Motor neuron (in vitro differentiated cells): ENCODE measurements at regions not wholly inside any gene's neighbourhood (a gene's known extent, or its start where the extent isn't known, plus 50 kb on each side); places are given as distances from the start of the nearest gene placed in this dataset.

ENCODE experiments used
- ATAC-seq, 8 experiments: fragments of 200-7000 bp; cut with Tn5 transposase; replicated peaks in 6 of 8; 2 replicates each; pipeline ENCODE4 v1.8.0; 2021; ENCODE audit warnings: mild to moderate bottlenecking in 8 of 8, moderate library complexity in 8 of 8
- H3K27ac ChIP-seq, 2 donors: fragments of 250-450 bp; sonication (Bioruptor Pico); 2 replicates each; pipeline ENCODE4 v1.9.0; 2021; ENCODE audit warnings: antibody characterized with exemption in 2 of 2, mild to moderate bottlenecking in 2 of 2, moderate library complexity in 1 of 2
- H3K4me1 ChIP-seq, 2 donors: fragments of 250-450 bp; sonication (Bioruptor Pico); replicated peaks in 1 of 2; 2 replicates each; pipeline ENCODE4 v1.6.1; 2021; ENCODE audit warnings: antibody characterized with exemption in 2 of 2, mild to moderate bottlenecking in 2 of 2, moderate library complexity in 1 of 2
- H3K4me3 ChIP-seq, 5 donors: fragments of 250-450 bp; sonication (Bioruptor Pico); 2 replicates each; pipeline ENCODE4 v1.9.0; 2021; ENCODE audit warnings: antibody characterized with exemption in 5 of 5, mild to moderate bottlenecking in 5 of 5, moderate library complexity in 4 of 5
- WGBS, 10 experiments: fragments of 450-650 bp; shearing (Covaris generic); methylation state at CpG; one replicate each; pipeline ENCODE4 v1.0.0; 2022; 5-methylcytosine and 5-hydroxymethylcytosine counted together
- in situ Hi-C, 9 experiments: fragments of 400-800 bp; cut with MboI; loops; one replicate each; pipeline ENCODE4 v1.15.0; 2021; ENCODE audit warnings: low sequenced_read_pairs in 9 of 9, low pct_unique_long_range_greater_than_20kb in 2 of 9; ENCODE audit not compliant: unreplicated experiment in 9 of 9

DNA sequence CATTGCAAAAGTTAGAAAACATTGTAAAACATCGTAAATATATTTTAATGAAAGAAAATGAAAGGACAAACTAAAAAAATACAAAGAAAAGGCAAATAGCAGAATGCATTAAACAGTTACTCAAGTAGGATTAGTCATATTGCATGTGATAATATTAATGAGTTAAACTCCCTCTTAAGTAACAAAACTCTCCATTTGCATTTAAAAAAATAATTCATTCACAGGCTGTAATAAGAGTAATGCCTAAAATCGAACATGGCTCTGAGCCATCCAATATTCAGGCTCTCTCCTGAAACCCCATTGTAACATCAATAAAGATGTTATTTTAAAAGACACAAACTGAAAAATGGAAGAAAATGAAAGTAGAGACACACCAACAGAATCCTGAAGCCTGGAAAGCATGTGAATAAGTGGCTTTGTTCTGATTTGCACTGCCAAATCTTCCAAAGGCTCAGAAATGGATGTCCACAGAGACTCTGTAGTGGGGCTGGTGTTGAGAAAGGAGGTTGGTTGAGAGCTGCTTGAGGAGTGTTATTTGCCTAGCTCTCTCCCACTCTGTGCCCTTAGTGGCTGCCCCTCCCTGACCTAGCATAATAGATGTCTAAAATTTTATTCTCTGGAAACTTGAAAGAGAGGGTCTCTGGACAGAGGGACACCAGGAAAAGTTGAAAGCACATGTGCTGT is 268.3 kb upstream of the MEOX2 start:
- Histone ChIP-seq H3K4me1 (no peaks in the 10 kb centered on the region), H3K27ac (no peak overlapping the region), H3K4me3 (no peak overlapping the region)
- in situ Hi-C loops: no loop called here
- ATAC-seq: peak in 1 of 8 experiments; percentile 65
- 18 to 94% (median 90%) methylated on average over 1 to 2 of the region's 2 CpGs for WGBS, 10 experiments

DNA sequence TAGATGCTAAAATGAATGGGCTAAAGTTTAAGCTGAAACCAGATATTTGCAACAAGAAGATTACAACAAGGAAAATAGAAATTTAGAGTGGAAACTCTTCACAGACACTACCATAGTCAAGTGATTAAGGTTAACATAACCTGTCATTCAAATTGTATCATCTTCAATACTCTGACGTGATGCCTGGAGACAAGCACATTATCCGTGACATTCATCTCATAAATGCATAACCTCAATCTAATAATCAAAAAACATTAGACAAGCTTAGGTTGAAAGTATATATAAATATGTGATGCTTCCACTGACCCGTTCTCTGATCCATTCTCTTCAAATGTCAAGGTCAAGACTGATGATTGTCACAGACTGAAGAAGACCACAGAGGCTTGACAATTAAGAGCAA is 263.8 kb upstream of the MEOX2 start:
- H3K4me1 ChIP-seq: no peaks in the 10 kb centered on the region
- in situ Hi-C loops: no loop called here
- 50 to 92% (median 79%) methylated on average over 2 to 3 of the region's 3 CpGs; no CpG with 5 or more reads in 1 of the 10 experiments for WGBS, 10 experiments
- H3K27ac ChIP-seq: no peak overlapping the region
- no peak for ATAC-seq
- no peak overlapping the region for H3K4me3 ChIP-seq

GRCh38 chr7:15947754-15948153 is 261.3 kb upstream of the MEOX2 start:
- in situ Hi-C loops: no loop called here
- Histone ChIP-seq H3K27ac (no peak overlapping the region), H3K4me1 (no peaks in the 10 kb centered on the region), H3K4me3 (no peak overlapping the region)
- WGBS, 10 experiments: 0 to 84% (median 58%) methylated on average over 2 of the region's 2 CpGs
- no peak for ATAC-seq

DNA sequence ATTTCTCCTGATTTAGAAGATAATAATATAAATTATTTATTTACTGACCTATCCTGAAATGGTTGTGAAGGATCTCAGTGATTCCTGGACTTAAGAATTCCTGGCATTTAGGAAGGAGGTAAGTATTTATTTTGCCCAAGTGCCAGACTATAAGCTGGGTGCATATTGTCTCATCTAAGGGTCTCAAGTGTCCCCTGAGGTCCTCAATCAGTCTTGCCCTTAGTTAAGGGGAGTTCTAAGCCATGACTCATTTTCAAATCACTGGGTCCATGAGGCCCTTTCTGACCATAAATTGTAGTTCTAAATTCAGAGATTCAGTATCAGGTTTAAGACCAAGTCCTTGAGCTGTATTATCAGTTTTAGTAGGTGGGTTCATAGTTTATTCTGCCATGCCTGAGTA is 251.6 kb upstream of the MEOX2 start:
- Histone ChIP-seq H3K4me1 (no peaks in the 10 kb centered on the region), H3K4me3 (no peak overlapping the region), H3K27ac (no peak overlapping the region)
- no peak for ATAC-seq
- in situ Hi-C loops: no loop called here

DNA sequence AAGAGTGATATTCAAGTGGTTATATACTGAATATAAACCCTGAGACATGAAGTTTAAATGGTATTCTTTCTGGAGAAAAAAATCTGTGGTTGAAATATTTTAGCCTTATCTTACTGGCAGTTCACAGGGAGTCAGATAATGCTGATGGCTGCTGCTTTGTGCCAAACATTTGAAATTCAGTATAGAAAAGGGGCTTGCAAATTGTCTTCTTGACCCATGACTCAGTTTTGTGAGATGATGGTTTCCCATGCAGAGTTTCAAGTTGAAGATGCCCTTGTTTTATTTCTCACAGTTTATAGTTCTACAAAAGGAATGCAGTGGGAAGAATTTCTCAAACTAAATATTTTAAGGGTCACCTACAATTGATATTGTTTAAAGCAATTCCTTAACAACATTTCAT is 251.1 kb upstream of the MEOX2 start:
- in situ Hi-C loops: no loop called here
- H3K4me3 ChIP-seq: no peak overlapping the region
- H3K4me1 ChIP-seq: no peaks in the 10 kb centered on the region
- no peak overlapping the region for H3K27ac ChIP-seq
- no peak for ATAC-seq

DNA sequence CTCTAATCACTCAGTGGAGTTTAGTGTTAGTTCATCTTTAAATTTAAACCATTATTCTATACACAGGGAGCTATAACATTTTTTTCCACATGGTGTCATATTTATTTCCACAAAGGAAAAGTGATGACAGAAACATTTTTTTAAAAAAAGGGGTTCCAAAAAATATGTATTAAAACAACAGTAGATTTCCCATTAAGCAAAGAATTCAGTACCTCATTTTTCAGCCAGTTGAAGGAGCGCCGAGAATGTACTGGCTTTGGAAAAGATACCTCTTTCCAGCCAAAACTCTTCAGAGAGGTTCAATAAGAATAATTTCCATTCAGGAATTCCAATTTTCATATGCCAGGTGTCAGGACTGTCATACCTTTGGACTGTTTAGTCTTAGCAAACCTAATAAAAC is 250.5 kb upstream of the MEOX2 start:
- 64 to 100% (median 98%) methylated on average over 2 of the region's 2 CpGs; no CpG with 5 or more reads in 2 of the 10 experiments for WGBS, 10 experiments
- in situ Hi-C loops: no loop called here

DNA sequence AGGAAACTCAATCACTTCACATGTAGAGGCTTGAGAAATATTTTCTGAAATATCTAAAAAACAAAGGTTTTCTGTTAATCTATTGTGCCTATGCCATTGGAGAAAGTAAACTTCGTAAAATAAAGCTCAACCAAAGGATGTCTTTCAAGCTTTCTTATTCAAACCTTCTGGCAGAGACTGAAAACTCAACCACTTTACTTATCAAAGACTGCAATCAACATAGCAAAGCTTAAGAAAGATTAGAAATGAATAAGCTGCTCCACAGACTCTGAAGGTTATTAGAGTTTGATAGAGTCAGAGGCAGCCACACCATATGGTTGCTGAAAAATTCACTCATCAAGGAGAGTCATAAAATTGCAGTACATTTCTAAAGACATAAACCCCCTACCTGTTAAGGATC is 245.8 kb upstream of the MEOX2 start:
- Histone ChIP-seq H3K27ac (no peak overlapping the region), H3K4me3 (no peak overlapping the region), H3K4me1 (no peaks in the 10 kb centered on the region)
- no peak for ATAC-seq
- 38 to 89% (median 75%) methylated on average over 1 of the region's 1 CpG; no CpG with 5 or more reads in 3 of the 10 experiments for WGBS, 10 experiments
- in situ Hi-C loops: no loop called here

More for the DNA sequence above, 250.5 kb upstream of the MEOX2 start:
- no peak for ATAC-seq
- H3K4me3 ChIP-seq: no peak overlapping the region
- H3K4me1 ChIP-seq: no peaks in the 10 kb centered on the region
- no peak overlapping the region for H3K27ac ChIP-seq

GRCh38 chr7:15929411-15929810 is 242.9 kb upstream of the MEOX2 start:
- no peak for ATAC-seq
- 50 to 100% (median 88%) methylated on average over 1 of the region's 1 CpG; no CpG with 5 or more reads in 1 of the 10 experiments for WGBS, 10 experiments
- in situ Hi-C loops: no loop called here

DNA sequence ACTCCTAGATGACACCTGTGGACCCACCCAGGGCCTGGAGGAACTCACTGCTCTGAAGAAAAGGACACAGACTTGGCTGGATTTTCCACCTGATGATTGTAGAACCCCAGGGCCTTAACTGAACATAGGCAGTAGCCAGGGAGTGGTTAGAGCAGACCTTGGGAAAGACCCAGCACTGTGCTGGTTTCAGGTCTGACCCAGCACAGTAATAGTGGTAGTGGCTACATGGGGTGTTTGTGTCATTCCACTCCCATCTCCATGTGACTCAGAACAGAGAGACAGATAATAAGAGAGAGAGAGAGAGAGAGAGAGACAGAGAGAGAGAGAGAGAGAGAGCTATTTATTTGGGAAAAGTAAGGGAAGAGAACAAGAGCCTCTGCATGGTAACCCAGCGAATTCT is 239.1 kb upstream of the MEOX2 start:
- WGBS, 10 experiments: 83 to 100% (median 85%) methylated on average over 1 of the region's 1 CpG; no CpG with 5 or more reads in 6 of the 10 experiments
- Histone ChIP-seq H3K4me1 (no peaks in the 10 kb centered on the region), H3K27ac (no peak overlapping the region), H3K4me3 (no peak overlapping the region)
- in situ Hi-C loops: no loop called here
- no peak for ATAC-seq

More at GRCh38 chr7:15929411-15929810, 242.9 kb upstream of the MEOX2 start:
- Histone ChIP-seq H3K27ac (no peak overlapping the region), H3K4me1 (no peaks in the 10 kb centered on the region), H3K4me3 (no peak overlapping the region)

DNA sequence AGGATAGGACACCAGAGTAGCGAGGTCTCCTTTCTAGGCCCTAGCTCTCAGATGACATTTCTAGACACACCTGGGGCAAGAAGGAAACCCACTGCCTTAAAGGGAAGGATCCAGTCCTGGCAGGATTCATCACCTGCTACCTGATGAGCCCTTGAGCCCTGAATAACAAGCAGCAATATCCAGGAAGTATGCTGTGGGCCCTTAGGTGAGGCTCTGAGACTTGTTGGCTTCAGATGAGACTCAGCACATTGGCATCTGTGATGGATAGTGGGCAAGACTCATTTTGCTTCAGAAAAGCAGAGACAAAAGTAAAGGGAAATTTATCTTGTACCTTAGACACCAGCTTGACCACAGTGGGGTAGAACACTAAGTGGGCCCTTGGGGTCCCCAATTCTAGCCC is 238.4 kb upstream of the MEOX2 start:
- no peaks in the 10 kb centered on the region for H3K4me1 ChIP-seq
- H3K27ac ChIP-seq: no peak overlapping the region
- no peak overlapping the region for H3K4me3 ChIP-seq
- in situ Hi-C loops: no loop called here
- no peak for ATAC-seq
- 80 to 100% (median 100%) methylated on average over 1 of the region's 1 CpG; no CpG with 5 or more reads in 6 of the 10 experiments for WGBS, 10 experiments

- in situ Hi-C loops: no loop called here
- no peak overlapping the region for H3K4me3 ChIP-seq
- H3K4me1 ChIP-seq: no peaks in the 10 kb centered on the region
- no peak for ATAC-seq
- no peak overlapping the region for H3K27ac ChIP-seq
These were observed 235.5 kb upstream of the MEOX2 start for GRCh38 chr7:15922002-15922401.

DNA sequence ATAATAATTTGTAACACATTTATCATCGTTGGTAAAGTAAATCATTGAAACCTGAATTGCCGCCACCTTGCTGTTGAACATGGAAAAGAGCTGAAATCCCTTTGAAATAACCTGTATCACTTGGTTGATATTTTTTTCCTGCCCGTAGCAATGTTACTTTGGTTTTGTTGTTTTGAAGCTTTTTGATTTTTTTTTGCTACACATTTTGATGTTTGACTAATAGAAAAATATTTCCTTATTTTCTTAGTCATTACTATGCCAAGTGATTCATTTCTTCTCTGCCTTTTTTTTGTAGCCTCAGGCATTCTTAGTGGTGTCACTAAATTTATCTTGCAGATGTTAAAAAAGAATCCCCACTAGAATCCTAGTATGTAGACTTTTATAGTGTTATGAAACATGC is 235.1 kb upstream of the MEOX2 start:
- in situ Hi-C loops: no loop called here
- no peaks in the 10 kb centered on the region for H3K4me1 ChIP-seq
- WGBS, 10 experiments: 40 to 89% (median 75%) methylated on average over 1 to 3 of the region's 3 CpGs

DNA sequence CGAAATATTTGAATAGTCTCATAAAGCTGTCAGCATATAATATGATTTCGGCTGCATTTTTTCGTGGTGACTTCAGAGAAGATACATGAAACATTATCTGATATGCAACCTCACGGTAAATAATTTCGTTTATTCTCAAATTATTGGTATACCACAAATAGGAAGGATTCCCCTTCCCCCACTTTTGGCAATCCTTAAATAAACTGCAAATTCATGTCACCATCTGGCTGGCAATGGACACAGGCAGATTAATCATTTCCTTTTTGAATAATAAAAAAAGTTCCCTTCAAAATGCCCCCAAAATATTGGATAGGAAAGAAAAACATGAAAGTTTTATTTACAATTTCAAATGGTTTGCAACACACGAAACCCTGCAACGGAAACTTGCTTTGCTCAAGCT is 234.5 kb upstream of the MEOX2 start:
- Histone ChIP-seq H3K4me3 (no peak overlapping the region), H3K4me1 (no peaks in the 10 kb centered on the region), H3K27ac (no peak overlapping the region)
- no peak for ATAC-seq
- in situ Hi-C loops: no loop called here
- WGBS, 10 experiments: 61 to 100% (median 94%) methylated on average over 1 to 7 of the region's 7 CpGs

More for the DNA sequence above, 235.1 kb upstream of the MEOX2 start:
- Histone ChIP-seq H3K27ac (no peak overlapping the region), H3K4me3 (no peak overlapping the region)
- ATAC-seq: no peak

- no peak overlapping the region for H3K27ac ChIP-seq
- in situ Hi-C loops: no loop called here
- no peak overlapping the region for H3K4me3 ChIP-seq
- no peaks in the 10 kb centered on the region for H3K4me1 ChIP-seq
- ATAC-seq: no peak
- 0 to 100% (median 84%) methylated on average over 1 to 4 of the region's 4 CpGs; no CpG with 5 or more reads in 1 of the 10 experiments for WGBS, 10 experiments
These were observed 230.3 kb upstream of the MEOX2 start for GRCh38 chr7:15916681-15917380.
